H1 (cell line): ENCODE measurements at regions not wholly inside any gene's neighbourhood (a gene's known extent, or its start where the extent isn't known, plus 50 kb on each side); places are given as distances from the start of the nearest gene placed in this dataset.

Experiments
- CTCF ChIA-PET: fragments of 300-600 bp; sonication (Branson Sonifier 250); formaldehyde crosslinking; loops from one replicate; lab custom pipeline; 2021; ENCODE audit not compliant: partially characterized antibody; lab: Charles Lee
- POLR2A ChIA-PET: fragments of 300-600 bp; sonication (Branson Sonifier 250); formaldehyde crosslinking; loops from one replicate; lab custom pipeline; 2021; ENCODE audit warnings: inconsistent platforms; ENCODE audit not compliant: partially characterized antibody; lab: Charles Lee
- DNase-seq, 2 experiments: peaks; one replicate each; pipeline versions ENCODE4 v3.0.0 to v3.0.0-alpha.2; 2010 to 2022; ENCODE audit warnings: low spot score in 2 of 2, low read depth in 1 of 2, mixed read lengths in 1 of 2
- FAIRE-seq: peaks from 2 replicates; lab custom pipeline; 2011; peaks lifted over from hg19 to GRCh38; lab: Jason Lieb, UNC
- H2AFZ ChIP-seq: 2 replicates; pipeline ENCODE4 v1.8.1; 2012; ENCODE audit warnings: low read length, inconsistent platforms
- H2AK5ac ChIP-seq: 2 replicates; pipeline ENCODE4 v1.6.1; 2013; ENCODE audit warnings: low read depth, low read length
- H2BK120ac ChIP-seq: replicated peaks from 2 replicates; pipeline ENCODE3; 2013; ENCODE audit warnings: low read depth, low read length, inconsistent platforms
- H2BK12ac ChIP-seq: 2 replicates; pipeline ENCODE4 v1.6.1; 2013; ENCODE audit warnings: low read depth, low read length
- H2BK15ac ChIP-seq: 2 replicates; pipeline ENCODE4 v1.6.1; 2013; ENCODE audit warnings: low read length
- H2BK20ac ChIP-seq: 2 replicates; pipeline ENCODE4 v1.6.1; 2013; ENCODE audit warnings: low read length
- H2BK5ac ChIP-seq: 2 replicates; pipeline ENCODE4 v1.6.1; 2013; ENCODE audit warnings: low read depth, low read length
- H3K14ac ChIP-seq: 2 replicates; pipeline ENCODE4 v1.6.1; 2013; ENCODE audit warnings: inconsistent platforms; ENCODE audit not compliant: insufficient read length
- H3K18ac ChIP-seq: 2 replicates; pipeline ENCODE4 v1.6.1; 2013; ENCODE audit warnings: low read length; ENCODE audit errors: extremely low read depth
- H3K23ac ChIP-seq: 2 replicates; pipeline ENCODE4 v1.6.1; 2013; ENCODE audit warnings: inconsistent platforms; ENCODE audit not compliant: insufficient read length
- H3K23me2 ChIP-seq: 2 replicates; pipeline ENCODE4 v1.6.1; 2013; ENCODE audit warnings: low read depth, low read length
- H3K27ac ChIP-seq: 2 replicates; pipeline ENCODE4 v1.6.1; 2011; ENCODE audit warnings: low read depth, low read length, inconsistent platforms
- H3K27me3 ChIP-seq, 4 experiments: replicated peaks in 1 of 4; 1 replicate in 1 of 4; 2 replicates in 3 of 4; pipeline versions ENCODE4 v1.6.1 to v1.8.1; 2011 to 2013; ENCODE audit warnings: low read length in 3 of 4, mild to moderate bottlenecking in 3 of 4, inconsistent platforms in 2 of 4, mixed read lengths in 2 of 4, moderate library complexity in 1 of 4; ENCODE audit not compliant: control insufficient read depth in 3 of 4, insufficient read depth in 3 of 4; ENCODE audit errors: extremely low read depth in 1 of 4
- H3K36me3 ChIP-seq, 4 experiments: 2 replicates each; pipeline versions ENCODE4 v1.6.1 to v1.8.1; 2011 to 2013; ENCODE audit warnings: mild to moderate bottlenecking in 4 of 4, low read length in 3 of 4, moderate library complexity in 2 of 4, control low read depth in 1 of 4, inconsistent platforms in 1 of 4; ENCODE audit not compliant: insufficient read depth in 4 of 4, control insufficient read depth in 2 of 4
- H3K4ac ChIP-seq: replicated peaks from 2 replicates; pipeline ENCODE3; 2013; ENCODE audit warnings: low read length, low read depth, mixed read lengths, inconsistent platforms; ENCODE audit not compliant: insufficient read length
- H3K4me1 ChIP-seq, 4 experiments: replicated peaks in 1 of 4; 1 replicate in 1 of 4; 2 replicates in 3 of 4; pipeline versions ENCODE4 v1.6.1 to v1.8.1; 2011 to 2013; ENCODE audit warnings: low read length in 3 of 4, inconsistent platforms in 2 of 4, mixed read lengths in 1 of 4; ENCODE audit not compliant: insufficient read depth in 4 of 4, control insufficient read depth in 3 of 4
- H3K4me2 ChIP-seq, 2 experiments: 2 replicates each; pipeline versions ENCODE4 v1.6.1 to v1.8.1; 2011 to 2013; ENCODE audit warnings: low read depth in 2 of 2, low read length in 2 of 2, control low read depth in 1 of 2, inconsistent platforms in 1 of 2, mild to moderate bottlenecking in 1 of 2; ENCODE audit not compliant: insufficient read depth in 1 of 2
- H3K4me3 ChIP-seq, 4 experiments: fragments of 200-600, 300-600 bp in 1 of 4; sonication (generic), shearing (Covaris generic), sonication (Bioruptor Twin) in 1 of 4; 2 replicates each; pipeline versions ENCODE4 v1.5.1 to v1.8.1; 2011 to 2016; ENCODE audit warnings: low read length in 4 of 4, low read depth in 3 of 4, control low read depth in 2 of 4, inconsistent platforms in 2 of 4, mild to moderate bottlenecking in 2 of 4, mixed read lengths in 1 of 4, moderate library complexity in 1 of 4; ENCODE audit not compliant: insufficient read depth in 2 of 4; ENCODE audit errors: extremely low read depth in 1 of 4
- H3K56ac ChIP-seq: replicated peaks from 2 replicates; pipeline ENCODE3; 2013; ENCODE audit warnings: low read depth, mild to moderate bottlenecking, mixed read lengths, low read length, inconsistent platforms; ENCODE audit not compliant: insufficient read length
- H3K79me1 ChIP-seq: 2 replicates; pipeline ENCODE4 v1.6.1; 2013; ENCODE audit warnings: low read depth, low read length, control low read depth
- H3K79me2 ChIP-seq, 2 experiments: 2 replicates each; pipeline versions ENCODE4 v1.6.1 to v1.8.1; 2012 to 2013; ENCODE audit warnings: low read length in 2 of 2, mild to moderate bottlenecking in 2 of 2, inconsistent platforms in 1 of 2; ENCODE audit not compliant: insufficient read depth in 2 of 2, control insufficient read depth in 1 of 2
- H3K9ac ChIP-seq, 4 experiments: replicated peaks in 1 of 4; 1 replicate in 1 of 4; 2 replicates in 3 of 4; pipeline versions ENCODE4 v1.6.1 to v1.8.1; 2011 to 2013; ENCODE audit warnings: low read depth in 3 of 4, low read length in 3 of 4, control low read depth in 2 of 4, mild to moderate bottlenecking in 2 of 4, moderate library complexity in 2 of 4, inconsistent platforms in 1 of 4; ENCODE audit errors: extremely low read depth in 1 of 4
- H3K9me3 ChIP-seq, 2 experiments: 2 replicates each; pipeline versions ENCODE4 v1.6.1 to v1.8.1; 2012 to 2013; ENCODE audit warnings: mild to moderate bottlenecking in 2 of 2, moderate library complexity in 2 of 2, control low read depth in 1 of 2, inconsistent platforms in 1 of 2, low read depth in 1 of 2, low read length in 1 of 2, mixed read lengths in 1 of 2; ENCODE audit not compliant: insufficient read depth in 2 of 2
- H4K20me1 ChIP-seq, 2 experiments: replicated peaks in 1 of 2; 2 replicates each; pipeline versions ENCODE3 to v1.8.1; 2011 to 2013; ENCODE audit warnings: inconsistent platforms in 2 of 2, low read length in 2 of 2, mild to moderate bottlenecking in 1 of 2; ENCODE audit not compliant: insufficient read depth in 2 of 2, control insufficient read depth in 1 of 2
- H4K5ac ChIP-seq: 2 replicates; pipeline ENCODE4 v1.6.1; 2013; ENCODE audit warnings: low read length, low read depth, mixed read lengths, inconsistent platforms; ENCODE audit not compliant: insufficient read length
- H4K8ac ChIP-seq: 2 replicates; pipeline ENCODE4 v1.8.0; 2013; ENCODE audit warnings: mild to moderate bottlenecking, moderate library complexity, low read length, inconsistent platforms; ENCODE audit not compliant: insufficient read depth; ENCODE audit errors: extremely low read depth
- H4K91ac ChIP-seq: replicated peaks from 2 replicates; pipeline ENCODE3; 2013; ENCODE audit warnings: low read length, mixed read lengths, inconsistent platforms; ENCODE audit not compliant: insufficient read length
- CHD1 ChIP-seq: IDR thresholded peaks from 2 replicates; pipeline ENCODE4 v1.6.1; 2012; ENCODE audit warnings: low read depth, low read length, improper control_type of control experiment
- WGBS, 2 experiments: shearing (Covaris generic) in 1 of 2; methylation state at CpG; one replicate each; pipeline versions ENCODE4 v1.1.6 to v1.1.7; 2013 to 2015; ENCODE audit warnings: low lambda C conversion rate in 2 of 2, mixed read lengths in 2 of 2, inconsistent platforms in 1 of 2, low coverage in 1 of 2, missing lambda C conversion rate in 1 of 2; ENCODE audit not compliant: insufficient replicate concordance in 2 of 2, insufficient coverage in 1 of 2, insufficient read length in 1 of 2; ENCODE audit errors: extremely low coverage in 1 of 2, missing lambda C conversion rate in 1 of 2; 5-methylcytosine and 5-hydroxymethylcytosine counted together
- TF ChIP-seq, protein P1 (sequence below), 3 experiments: IDR thresholded peaks; 1 replicate in 2 of 3; 2 replicates in 1 of 3; pipeline versions ENCODE4 v1.5.1 to v1.6.1; 2011; ENCODE audit warnings: low read length in 3 of 3, mild to moderate bottlenecking in 3 of 3, inconsistent platforms in 2 of 3, low read depth in 1 of 3, moderate library complexity in 1 of 3; ENCODE audit not compliant: insufficient read depth in 1 of 3; ENCODE audit errors: control extremely low read depth in 1 of 3

DNA sequence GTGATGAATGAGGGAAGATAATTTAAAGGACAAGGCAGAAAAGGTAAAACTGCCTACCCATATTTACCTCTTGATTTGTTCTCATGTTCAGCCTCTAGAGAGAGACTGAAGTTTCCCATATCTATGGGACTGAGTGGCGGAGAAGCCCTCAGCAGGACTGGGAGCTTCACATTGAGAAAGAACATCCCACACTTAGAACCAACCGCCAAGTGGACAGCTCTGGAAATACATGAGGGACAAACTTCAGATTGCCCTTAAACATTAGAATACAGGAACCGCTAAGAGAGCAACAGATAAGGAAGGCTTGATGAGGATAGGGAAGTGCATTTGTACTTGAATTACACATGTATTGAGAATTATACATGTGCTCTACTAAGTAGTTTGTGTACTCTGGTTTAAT is 316.0 kb upstream of the MIR17HG start:
- Histone ChIP-seq H3K56ac (no peak overlapping the region), H3K23me2 (no peaks in the 10 kb centered on the region), H3K79me2 (no peaks in the 10 kb centered on the region), H4K8ac (no peak overlapping the region), H2BK120ac (no peak overlapping the region), H2BK15ac (no peak overlapping the region), H3K9me3 (no peaks in the 10 kb centered on the region), H4K91ac (no peak overlapping the region), H3K9ac (no peak overlapping the region), H3K18ac (no peak overlapping the region), H4K20me1 (no peaks in the 10 kb centered on the region), H3K79me1 (no peaks in the 10 kb centered on the region), H3K36me3 (no peaks in the 10 kb centered on the region), H3K23ac (no peak overlapping the region), H3K14ac (no peak overlapping the region), H3K4me1 (no peaks in the 10 kb centered on the region), H2AK5ac (no peak overlapping the region), H2BK12ac (no peak overlapping the region), H2BK5ac (no peak overlapping the region), H3K27ac (no peak overlapping the region), H3K4me3 (no peak overlapping the region), H3K27me3 (no peaks in the 10 kb centered on the region), H3K4me2 (no peak overlapping the region), H2BK20ac (no peak overlapping the region), H4K5ac (no peak overlapping the region), H2AFZ (no peak overlapping the region), H3K4ac (no peak overlapping the region)
- 86% methylated on average over 3 of the region's 3 CpGs; no CpG with 5 or more reads in 1 of the 2 experiments for WGBS, 2 experiments
- TF ChIP-seq CHD1 = no peak
- TF ChIP-seq, protein P1, sequence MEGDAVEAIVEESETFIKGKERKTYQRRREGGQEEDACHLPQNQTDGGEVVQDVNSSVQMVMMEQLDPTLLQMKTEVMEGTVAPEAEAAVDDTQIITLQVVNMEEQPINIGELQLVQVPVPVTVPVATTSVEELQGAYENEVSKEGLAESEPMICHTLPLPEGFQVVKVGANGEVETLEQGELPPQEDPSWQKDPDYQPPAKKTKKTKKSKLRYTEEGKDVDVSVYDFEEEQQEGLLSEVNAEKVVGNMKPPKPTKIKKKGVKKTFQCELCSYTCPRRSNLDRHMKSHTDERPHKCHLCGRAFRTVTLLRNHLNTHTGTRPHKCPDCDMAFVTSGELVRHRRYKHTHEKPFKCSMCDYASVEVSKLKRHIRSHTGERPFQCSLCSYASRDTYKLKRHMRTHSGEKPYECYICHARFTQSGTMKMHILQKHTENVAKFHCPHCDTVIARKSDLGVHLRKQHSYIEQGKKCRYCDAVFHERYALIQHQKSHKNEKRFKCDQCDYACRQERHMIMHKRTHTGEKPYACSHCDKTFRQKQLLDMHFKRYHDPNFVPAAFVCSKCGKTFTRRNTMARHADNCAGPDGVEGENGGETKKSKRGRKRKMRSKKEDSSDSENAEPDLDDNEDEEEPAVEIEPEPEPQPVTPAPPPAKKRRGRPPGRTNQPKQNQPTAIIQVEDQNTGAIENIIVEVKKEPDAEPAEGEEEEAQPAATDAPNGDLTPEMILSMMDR (IDR thresholded peaks at IDR 0.05; ENCODE audit: control extremely low read depth in 1 of 3, insufficient read depth in 1 of 3, low read depth in 1 of 3, low read length in 3 of 3) = peak in 1 of 3 experiments; percentile 33; a peak in 1 of 4 replicates
- POLR2A ChIA-PET = no interaction called here
- CTCF ChIA-PET = interaction anchor here (0.7 to 3.8 kb wide), 3 partner anchors 12 to 17 kb away, joined by 4 to 14 read pairs (median 6); no protein-coding TSS in a partner anchor
- FAIRE-seq = no peak
- DNase-seq = no peak
